ENCODE measurements at regions not wholly inside any gene's neighbourhood (a gene's known extent, or its start where the extent isn't known, plus 50 kb on each side); places are given as distances from the start of the nearest gene placed in this dataset.

DNA sequence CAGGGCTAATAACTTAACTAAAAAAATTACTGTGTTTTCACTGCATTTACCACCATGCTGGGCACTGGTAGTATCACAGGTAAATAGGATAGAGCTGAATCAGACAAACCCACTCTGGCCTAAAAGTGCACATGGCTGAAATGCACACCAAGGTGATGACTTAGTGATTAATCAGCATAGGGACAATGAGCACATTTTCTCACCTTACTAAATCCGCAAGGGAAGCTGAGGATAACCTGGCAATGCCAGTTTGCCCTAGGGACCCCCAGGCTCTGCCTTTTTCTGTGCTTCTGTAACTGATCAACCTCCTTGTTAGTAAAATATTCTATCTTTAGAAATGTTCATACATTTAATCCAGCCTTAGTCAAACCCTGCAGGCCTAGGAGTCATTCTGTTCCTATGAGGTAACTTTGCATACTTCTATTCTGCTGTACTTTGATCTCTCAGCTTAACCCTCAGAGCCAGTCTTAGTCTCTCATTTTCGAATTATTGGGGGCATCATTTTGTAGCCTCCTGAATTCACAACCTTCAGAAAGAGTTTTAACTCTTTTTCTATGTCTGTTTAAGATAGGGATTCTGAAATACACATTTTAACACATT, 562.9 kb upstream of the KCNMB2 start:
- TF ChIP-seq, protein P1, sequence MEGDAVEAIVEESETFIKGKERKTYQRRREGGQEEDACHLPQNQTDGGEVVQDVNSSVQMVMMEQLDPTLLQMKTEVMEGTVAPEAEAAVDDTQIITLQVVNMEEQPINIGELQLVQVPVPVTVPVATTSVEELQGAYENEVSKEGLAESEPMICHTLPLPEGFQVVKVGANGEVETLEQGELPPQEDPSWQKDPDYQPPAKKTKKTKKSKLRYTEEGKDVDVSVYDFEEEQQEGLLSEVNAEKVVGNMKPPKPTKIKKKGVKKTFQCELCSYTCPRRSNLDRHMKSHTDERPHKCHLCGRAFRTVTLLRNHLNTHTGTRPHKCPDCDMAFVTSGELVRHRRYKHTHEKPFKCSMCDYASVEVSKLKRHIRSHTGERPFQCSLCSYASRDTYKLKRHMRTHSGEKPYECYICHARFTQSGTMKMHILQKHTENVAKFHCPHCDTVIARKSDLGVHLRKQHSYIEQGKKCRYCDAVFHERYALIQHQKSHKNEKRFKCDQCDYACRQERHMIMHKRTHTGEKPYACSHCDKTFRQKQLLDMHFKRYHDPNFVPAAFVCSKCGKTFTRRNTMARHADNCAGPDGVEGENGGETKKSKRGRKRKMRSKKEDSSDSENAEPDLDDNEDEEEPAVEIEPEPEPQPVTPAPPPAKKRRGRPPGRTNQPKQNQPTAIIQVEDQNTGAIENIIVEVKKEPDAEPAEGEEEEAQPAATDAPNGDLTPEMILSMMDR (IDR thresholded peaks at IDR 0.05), result no peak
- TF ChIP-seq EZH2 (IDR thresholded peaks at IDR 0.05; ENCODE audit: borderline replicate concordance, insufficient read depth, low read depth, low read length, poor library complexity, severe bottlenecking), result no peak
